Stimulated activated CD4-positive, alpha-beta T cell treated with anti-CD3 and anti-CD28 coated beads, TNF-alpha, amount 100 ng/mL, for 24 hours (primary cell): ENCODE measurements at regions not wholly inside any gene's neighbourhood (a gene's known extent, or its start where the extent isn't known, plus 50 kb on each side); places are given as distances from the start of the nearest gene placed in this dataset.
"Not testable (repeated sequence)": the region's sequence is repeated elsewhere in the genome, so short reads cannot be mapped to it uniquely, and the experiment has no call there.

Source experiments
- DNase-seq, 3 experiments: peaks; one replicate each; pipeline ENCODE4 v3.0.0-alpha.2; 2020; ENCODE audit warnings: low read depth in 3 of 3

- DNase-seq = no peak
These were observed 109.2 kb downstream of the OSTF1 start for GRCh38 chr9:75197561-75197960.

GRCh38 chr9:75198436-75198835, 110.1 kb downstream of the OSTF1 start:
- DNase-seq = no peak

- no peak for DNase-seq
These were observed 112.7 kb downstream of the OSTF1 start for GRCh38 chr9:75200892-75201470.

- no peak for DNase-seq
These were observed 113.3 kb downstream of the OSTF1 start for GRCh38 chr9:75201480-75202209.

GRCh38 chr9:75207997-75208396, 119.7 kb downstream of the OSTF1 start:
- not testable (repeated sequence) for DNase-seq

- DNase-seq = no peak
These were observed 121.9 kb downstream of the OSTF1 start for GRCh38 chr9:75210215-75210614.

GRCh38 chr9:75213765-75214164, 125.5 kb downstream of the OSTF1 start:
- DNase-seq = no peak

GRCh38 chr9:75226403-75227139, 138.3 kb downstream of the OSTF1 start:
- DNase-seq = no peak

- no peak for DNase-seq
These were observed 140.6 kb downstream of the OSTF1 start for GRCh38 chr9:75228893-75229292.

- no peak for DNase-seq
These were observed 141.5 kb downstream of the OSTF1 start for GRCh38 chr9:75229605-75230332.

- no peak for DNase-seq
These were observed 142.2 kb downstream of the OSTF1 start for GRCh38 chr9:75230469-75230868.

GRCh38 chr9:75231167-75231566, 142.9 kb downstream of the OSTF1 start:
- DNase-seq = no peak

- no peak for DNase-seq
These were observed 144.7 kb downstream of the OSTF1 start for GRCh38 chr9:75233011-75233410.

- DNase-seq = no peak
These were observed 147.3 kb downstream of the OSTF1 start for GRCh38 chr9:75235632-75236031.

- DNase-seq = peak in 2 of 3 experiments; percentile 9 to 16
These were observed 150.1 kb downstream of the OSTF1 start for GRCh38 chr9:75238311-75238976.

- no peak for DNase-seq
These were observed 150.9 kb downstream of the OSTF1 start for GRCh38 chr9:75239176-75239575.

- no peak for DNase-seq
These were observed 154.1 kb downstream of the OSTF1 start for GRCh38 chr9:75242426-75242825.

- no peak for DNase-seq
These were observed 158.6 kb downstream of the OSTF1 start for GRCh38 chr9:75246949-75247348.

GRCh38 chr9:75265525-75265972, 177.2 kb downstream of the OSTF1 start:
- DNase-seq = peak; percentile 21 to 33 (median 25)

GRCh38 chr9:75269197-75269596, 180.9 kb downstream of the OSTF1 start:
- DNase-seq = no peak

GRCh38 chr9:75273055-75273454, 184.7 kb downstream of the OSTF1 start:
- not testable (repeated sequence) for DNase-seq

- no peak for DNase-seq
These were observed 186.5 kb downstream of the OSTF1 start for GRCh38 chr9:75274781-75275180.
